ENCODE measurements at regions not wholly inside any gene's neighbourhood (a gene's known extent, or its start where the extent isn't known, plus 50 kb on each side); places are given as distances from the start of the nearest gene placed in this dataset.

- TF ChIP-seq CTCF (IDR thresholded peaks at IDR 0.05) (no peak), ATOH8 (CRISPR knock-in tag; IDR thresholded peaks at IDR 0.05; ENCODE audit: low read depth) (no peak)
Measured at GRCh38 chr5:171603591-171603990, 182.0 kb upstream of the SMIM23 start.
